Right lobe of liver (tissue), 6 donors: ENCODE measurements at regions not wholly inside any gene's neighbourhood (a gene's known extent, or its start where the extent isn't known, plus 50 kb on each side); places are given as distances from the start of the nearest gene placed in this dataset.

Experiments used
- ATAC-seq, 4 donors: fragments of 200-7000 bp; cut with Tn5 transposase; one replicate each; pipeline ENCODE4 v1.9.1; 2020; ENCODE audit warnings: mild to moderate bottlenecking in 4 of 4, moderate library complexity in 4 of 4
- DNase-seq, 3 donors: peaks; one replicate each; pipeline ENCODE4 v3.0.0-alpha.2; 2020
- H3K27ac ChIP-seq, 3 donors: fragments of 200-600 bp; one replicate each; pipeline ENCODE4 v1.8.0; 2022
- H3K27me3 ChIP-seq, 2 donors: fragments of 200-600 bp; one replicate each; pipeline ENCODE4 v1.8.0; 2022
- H3K36me3 ChIP-seq, 4 donors: fragments of 200-600 bp; sonication (generic) in 1 of 4; one replicate each; pipeline versions ENCODE4 v1.5.1 to v1.8.0; 2017 to 2022; ENCODE audit warnings: control low read depth in 1 of 4
- H3K4me1 ChIP-seq, 4 donors: fragments of 200-600 bp; sonication (generic) in 1 of 4; one replicate each; pipeline versions ENCODE4 v1.5.1 to v1.8.0; 2017 to 2022; ENCODE audit warnings: control low read depth in 1 of 4
- H3K4me3 ChIP-seq, 3 donors: fragments of 200-600 bp; one replicate each; pipeline ENCODE4 v1.8.0; 2022
- H3K9me3 ChIP-seq, 4 donors: fragments of 200-600 bp; sonication (generic) in 1 of 4; one replicate each; pipeline versions ENCODE4 v1.5.1 to v1.8.0; 2017 to 2022; ENCODE audit warnings: control low read depth in 1 of 4
- POLR2A ChIP-seq: fragments of 450-650 bp; IDR thresholded peaks from one replicate; pipeline ENCODE4 v1.6.1; 2017; ENCODE audit warnings: antibody characterized with exemption, mild to moderate bottlenecking
- WGBS: methylation state at CpG from one replicate; pipeline ENCODE4 v1.1.6; 2018; ENCODE audit warnings: low coverage, low lambda C conversion rate; ENCODE audit not compliant: insufficient coverage; ENCODE audit errors: missing lambda C conversion rate; 5-methylcytosine and 5-hydroxymethylcytosine counted together
- intact Hi-C, 2 donors: fragments of 100-400 bp; cut with DNase I; formaldehyde crosslinking; loops; one replicate each; pipeline versions ENCODE4 v1.11.2 to v1.14.1; 2022
- TF ChIP-seq, protein P1 (sequence below), 4 donors: fragments of 200-600 bp in 3 of 4; fragments of 450-650 bp in 1 of 4; IDR thresholded peaks; one replicate each; pipeline versions ENCODE4 v1.5.1 to v1.8.0; 2016 to 2022; ENCODE audit warnings: antibody characterized with exemption in 4 of 4, mild to moderate bottlenecking in 2 of 4
- donor health status: DM: no; HTN: yes; CAD: no.
- donor health status: DM: no; HTN: no; CAD: no.
- donor health status: DM: no; HTN: no; CAD: no.
- donor health status: DM: no; HTN: yes; CAD: no.
- donor health status: DM: no; HTN: yes; CAD: no.

DNA sequence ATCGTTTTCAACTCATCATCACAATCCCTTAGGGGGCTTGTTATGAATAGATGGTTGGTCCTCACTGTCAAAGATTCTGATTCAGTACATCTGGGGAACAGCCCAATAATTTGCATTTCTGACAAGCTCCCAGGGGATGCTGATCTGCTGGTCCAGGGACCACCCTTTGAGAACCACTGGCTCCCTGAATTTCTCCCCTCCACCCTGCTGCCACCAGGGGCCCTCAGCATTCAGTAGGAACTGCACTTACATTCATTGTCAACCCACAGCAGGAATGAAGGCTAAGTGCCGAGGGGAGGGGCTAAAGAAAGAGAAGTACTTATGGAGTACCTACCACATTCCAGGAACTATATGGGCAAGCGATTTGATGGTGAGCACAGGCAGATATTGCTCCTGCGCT lies 85.9 kb downstream of the BOD1 start:
- intact Hi-C loops = no loop called here
- Histone ChIP-seq H3K27ac (no peak overlapping the region), H3K27me3 (no peaks in the 10 kb centered on the region), H3K4me1 (no peaks in the 10 kb centered on the region), H3K36me3 (no peaks in the 10 kb centered on the region), H3K9me3 (no peaks in the 10 kb centered on the region), H3K4me3 (no peak overlapping the region)
- TF ChIP-seq, protein P1, sequence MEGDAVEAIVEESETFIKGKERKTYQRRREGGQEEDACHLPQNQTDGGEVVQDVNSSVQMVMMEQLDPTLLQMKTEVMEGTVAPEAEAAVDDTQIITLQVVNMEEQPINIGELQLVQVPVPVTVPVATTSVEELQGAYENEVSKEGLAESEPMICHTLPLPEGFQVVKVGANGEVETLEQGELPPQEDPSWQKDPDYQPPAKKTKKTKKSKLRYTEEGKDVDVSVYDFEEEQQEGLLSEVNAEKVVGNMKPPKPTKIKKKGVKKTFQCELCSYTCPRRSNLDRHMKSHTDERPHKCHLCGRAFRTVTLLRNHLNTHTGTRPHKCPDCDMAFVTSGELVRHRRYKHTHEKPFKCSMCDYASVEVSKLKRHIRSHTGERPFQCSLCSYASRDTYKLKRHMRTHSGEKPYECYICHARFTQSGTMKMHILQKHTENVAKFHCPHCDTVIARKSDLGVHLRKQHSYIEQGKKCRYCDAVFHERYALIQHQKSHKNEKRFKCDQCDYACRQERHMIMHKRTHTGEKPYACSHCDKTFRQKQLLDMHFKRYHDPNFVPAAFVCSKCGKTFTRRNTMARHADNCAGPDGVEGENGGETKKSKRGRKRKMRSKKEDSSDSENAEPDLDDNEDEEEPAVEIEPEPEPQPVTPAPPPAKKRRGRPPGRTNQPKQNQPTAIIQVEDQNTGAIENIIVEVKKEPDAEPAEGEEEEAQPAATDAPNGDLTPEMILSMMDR (IDR thresholded peaks at IDR 0.05) = no peak
- TF ChIP-seq POLR2A = no peak
- no peak for ATAC-seq
- no peak for DNase-seq
- WGBS = 65% methylated on average over 4 of the region's 4 CpGs

GRCh38 chr5:173529861-173530260 lies 86.6 kb downstream of the BOD1 start:
- H3K27ac ChIP-seq = no peak overlapping the region
- no peak for TF ChIP-seq POLR2A
- TF ChIP-seq, protein P1 (IDR thresholded peaks at IDR 0.05) = no peak
- no peaks in the 10 kb centered on the region for H3K36me3 ChIP-seq
- no peak overlapping the region for H3K4me3 ChIP-seq
- ATAC-seq (no peak), DNase-seq (no peak)
- no peaks in the 10 kb centered on the region for H3K4me1 ChIP-seq
- intact Hi-C loops = no loop called here
- no peaks in the 10 kb centered on the region for H3K27me3 ChIP-seq
- 73% methylated on average over 3 of the region's 3 CpGs for WGBS
- no peaks in the 10 kb centered on the region for H3K9me3 ChIP-seq

- no peak overlapping the region for H3K27ac ChIP-seq
- 84% methylated on average over 2 of the region's 9 CpGs for WGBS
- no peak overlapping the region for H3K4me3 ChIP-seq
- ATAC-seq (no peak), DNase-seq (no peak)
- H3K27me3 ChIP-seq = no peaks in the 10 kb centered on the region
- intact Hi-C loops = no loop called here
- no peak for TF ChIP-seq POLR2A
- TF ChIP-seq, protein P1 (IDR thresholded peaks at IDR 0.05) = no peak
- H3K9me3 ChIP-seq = no peaks in the 10 kb centered on the region
- H3K4me1 ChIP-seq = no peaks in the 10 kb centered on the region
- H3K36me3 ChIP-seq = no peaks in the 10 kb centered on the region
Observed at GRCh38 chr5:173527671-173528070, 88.8 kb downstream of the BOD1 start.

GRCh38 chr5:173524136-173524535 lies 92.3 kb downstream of the BOD1 start:
- DNase-seq (no peak), ATAC-seq (no peak)
- Histone ChIP-seq H3K27me3 (no peaks in the 10 kb centered on the region), H3K27ac (no peak overlapping the region), H3K4me3 (no peak overlapping the region), H3K9me3 (no peaks in the 10 kb centered on the region), H3K4me1 (no peaks in the 10 kb centered on the region), H3K36me3 (no peaks in the 10 kb centered on the region)
- intact Hi-C loops = no loop called here
- 49% methylated on average over 3 of the region's 3 CpGs for WGBS
- TF ChIP-seq, protein P1 (IDR thresholded peaks at IDR 0.05) = no peak
- TF ChIP-seq POLR2A = no peak

- intact Hi-C loops = no loop called here
- TF ChIP-seq, protein P1 (IDR thresholded peaks at IDR 0.05) = no peak
- no peak for TF ChIP-seq POLR2A
- 46% methylated on average over 2 of the region's 2 CpGs for WGBS
Observed at GRCh38 chr5:173523388-173523787, 93.1 kb downstream of the BOD1 start.

More at GRCh38 chr5:173523388-173523787, 93.1 kb downstream of the BOD1 start:
- Histone ChIP-seq H3K36me3 (no peaks in the 10 kb centered on the region), H3K27ac (no peak overlapping the region), H3K4me3 (no peak overlapping the region), H3K9me3 (no peaks in the 10 kb centered on the region), H3K27me3 (no peaks in the 10 kb centered on the region), H3K4me1 (no peaks in the 10 kb centered on the region)
- DNase-seq (no peak), ATAC-seq (no peak)
